ENCODE measurements at regions not wholly inside any gene's neighbourhood (a gene's known extent, or its start where the extent isn't known, plus 50 kb on each side); places are given as distances from the start of the nearest gene placed in this dataset.

- no peak overlapping the region for H3K4me3 ChIP-seq (ENCODE audit: low read depth, low read length)
- DNase-seq (ENCODE audit: low read depth) = no peak
- TF ChIP-seq CTCF (IDR thresholded peaks at IDR 0.05; ENCODE audit: insufficient read depth, low read depth, low read length) = no peak
Observed at GRCh38 chr18:38115201-38115600, 549.6 kb upstream of the CELF4 start.

- no peak overlapping the region for H3K4me3 ChIP-seq (ENCODE audit: low read depth, low read length)
- TF ChIP-seq CTCF (IDR thresholded peaks at IDR 0.05; ENCODE audit: insufficient read depth, low read depth, low read length) = no peak
- DNase-seq (ENCODE audit: low read depth) = no peak
Observed at GRCh38 chr18:38087538-38087937, 521.9 kb upstream of the CELF4 start.

GRCh38 chr18:38081516-38081915 lies 515.9 kb upstream of the CELF4 start:
- no peak overlapping the region for H3K4me3 ChIP-seq (ENCODE audit: low read depth, low read length)
- TF ChIP-seq CTCF (IDR thresholded peaks at IDR 0.05; ENCODE audit: insufficient read depth, low read depth, low read length) = no peak
- no peak for DNase-seq (ENCODE audit: low read depth)

- H3K4me3 ChIP-seq (ENCODE audit: low read depth, low read length) = no peak overlapping the region
- DNase-seq (ENCODE audit: low read depth) = no peak
- TF ChIP-seq CTCF (IDR thresholded peaks at IDR 0.05; ENCODE audit: insufficient read depth, low read depth, low read length) = no peak
Observed at GRCh38 chr18:38077229-38077628, 511.6 kb upstream of the CELF4 start.

- H3K4me3 ChIP-seq (ENCODE audit: low read depth, low read length) = no peak overlapping the region
- no peak for DNase-seq (ENCODE audit: low read depth)
- TF ChIP-seq CTCF (IDR thresholded peaks at IDR 0.05; ENCODE audit: insufficient read depth, low read depth, low read length) = no peak
Observed at GRCh38 chr18:38076346-38077070, 510.9 kb upstream of the CELF4 start.

GRCh38 chr18:38074298-38074876 lies 508.8 kb upstream of the CELF4 start:
- no peak overlapping the region for H3K4me3 ChIP-seq (ENCODE audit: low read depth, low read length)
- no peak for TF ChIP-seq CTCF (IDR thresholded peaks at IDR 0.05; ENCODE audit: insufficient read depth, low read depth, low read length)
- no peak for DNase-seq (ENCODE audit: low read depth)

Measured in fibroblast of villous mesenchyme (primary cell).